ENCODE measurements at regions not wholly inside any gene's neighbourhood (a gene's known extent, or its start where the extent isn't known, plus 50 kb on each side); places are given as distances from the start of the nearest gene placed in this dataset.

- TF ChIP-seq CTCF (IDR thresholded peaks at IDR 0.05; ENCODE audit: low read length), result no peak
- no peak for TF ChIP-seq EZH2 (IDR thresholded peaks at IDR 0.05; ENCODE audit: borderline replicate concordance, low read length)
These were observed 265.2 kb downstream of the ADGRL2 start for GRCh38 chr1:82065916-82066315.
